NCI-H748 (cell line): ENCODE measurements at regions not wholly inside any gene's neighbourhood (a gene's known extent, or its start where the extent isn't known, plus 50 kb on each side); places are given as distances from the start of the nearest gene placed in this dataset.
A peak's percentile ranks its signal among the peaks of the same experiment; 100 is the strongest.

ENCODE experiments used
- DNase-seq: peaks from one replicate; lab custom pipeline; 2025; ENCODE audit not compliant: unreplicated experiment; lab: John Stamatoyannopoulos, UW

GRCh38 chr16:13856811-13857511 is 63.0 kb upstream of the ERCC4 start:
- DNase-seq: no peak

DNA sequence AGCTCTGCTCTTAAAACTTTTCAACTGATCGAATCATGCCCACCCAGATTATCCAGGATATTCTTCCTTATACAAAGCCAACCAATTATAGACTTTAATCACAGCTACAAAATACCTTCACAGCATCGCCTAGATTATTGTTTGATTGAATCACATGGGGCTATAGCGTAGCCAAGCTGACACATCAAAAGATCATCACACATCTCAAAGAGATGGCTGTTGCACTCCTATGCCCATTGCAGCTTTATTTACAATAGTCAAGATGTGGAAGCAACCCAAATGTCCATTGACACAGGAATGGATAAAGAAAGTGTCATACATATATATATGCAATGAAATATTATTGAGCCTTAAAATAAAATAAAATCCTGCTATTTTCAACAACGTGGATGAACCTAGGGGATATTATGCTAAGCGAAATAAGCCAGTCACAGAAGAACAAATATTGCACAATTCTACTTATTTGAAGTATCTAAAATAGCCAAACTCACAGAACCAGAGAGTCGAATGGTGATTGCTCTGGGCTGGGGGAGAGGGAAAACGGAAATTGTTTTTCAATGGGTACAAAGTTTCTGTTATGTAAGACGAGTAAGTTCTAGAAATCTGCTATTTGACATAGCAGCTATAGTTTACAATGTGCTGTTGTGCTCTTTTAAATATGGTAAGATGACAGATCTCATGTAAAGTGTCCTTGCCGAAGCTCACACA is 60.9 kb upstream of the ERCC4 start:
- no peak for DNase-seq

DNA sequence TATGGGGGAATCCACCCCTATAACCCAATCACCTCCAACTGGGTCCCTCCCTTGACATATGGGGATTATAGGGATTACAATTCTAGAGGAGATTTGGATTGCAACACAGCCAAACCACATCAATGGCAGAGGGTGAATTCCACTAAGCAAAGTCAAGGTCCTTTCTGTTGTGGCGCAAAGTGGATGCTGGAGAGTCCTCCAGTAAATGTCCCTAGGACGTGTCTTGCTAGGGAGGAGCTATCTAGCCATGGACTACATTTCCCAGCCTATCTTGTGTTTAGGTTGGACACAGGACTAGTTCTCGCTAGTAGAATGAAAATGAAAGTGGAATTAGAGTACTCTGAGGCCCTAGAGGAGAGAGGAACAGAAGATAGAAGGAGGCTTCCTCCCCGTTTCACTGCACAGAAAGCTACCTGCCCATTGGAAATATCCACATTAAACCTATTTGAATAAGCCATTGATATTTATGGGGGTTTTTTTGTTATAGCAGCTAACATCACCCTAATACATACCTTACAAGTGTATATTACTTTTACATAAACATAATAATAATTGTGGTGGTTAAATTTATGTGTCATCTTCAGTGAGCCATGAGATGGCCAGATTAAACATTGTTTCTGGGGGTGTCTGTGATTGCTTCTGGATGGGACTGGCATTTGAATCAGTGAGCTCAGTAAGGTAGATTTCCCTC is 56.7 kb upstream of the ERCC4 start:
- no peak for DNase-seq

DNA sequence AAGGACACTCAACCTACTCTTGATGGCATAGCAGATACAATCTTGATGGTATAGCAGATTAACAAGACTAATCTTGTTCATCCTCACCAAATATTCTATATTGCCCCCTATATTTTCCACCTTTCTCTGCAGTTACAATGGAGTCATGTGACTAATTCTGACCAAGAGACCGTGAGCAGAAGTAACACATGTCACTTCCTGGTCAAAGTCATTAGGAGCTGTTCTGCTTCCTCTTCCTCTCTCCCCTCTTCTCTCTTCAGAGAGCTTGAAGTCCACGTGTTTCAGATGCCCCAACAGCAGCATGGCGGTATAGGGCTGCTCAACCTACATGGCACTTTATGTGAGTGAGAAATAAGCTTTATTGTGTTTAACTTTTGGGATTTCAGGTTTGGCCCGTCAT is 55.3 kb upstream of the ERCC4 start:
- no peak for DNase-seq

- DNase-seq: peak; percentile 86
These were observed 53.9 kb upstream of the ERCC4 start for GRCh38 chr16:13866073-13866472.
